HFF-Myc (cell line): ENCODE measurements at regions not wholly inside any gene's neighbourhood (a gene's known extent, or its start where the extent isn't known, plus 50 kb on each side); places are given as distances from the start of the nearest gene placed in this dataset.

ENCODE experiments used
- DNase-seq: peaks from one replicate; pipeline ENCODE4 v3.0.0-alpha.2; 2011; ENCODE audit warnings: low read depth; ENCODE audit errors: extremely low read depth
- H3K4me3 ChIP-seq: replicated peaks from 2 replicates; pipeline ENCODE4 v1.5.1; 2011; ENCODE audit warnings: low read depth, mild to moderate bottlenecking, control low read depth, low read length
- CTCF ChIP-seq: IDR thresholded peaks from 2 replicates; pipeline ENCODE4 v1.5.1; 2012; ENCODE audit warnings: mild to moderate bottlenecking, low read depth, low read length, control low read depth; ENCODE audit errors: missing control alignments

GRCh38 chr14:88940671-88941070 is 116.2 kb downstream of the TTC8 start:
- H3K4me3 ChIP-seq = no peak overlapping the region
- DNase-seq = no peak
- no peak for TF ChIP-seq CTCF

GRCh38 chr14:88941414-88941813 is 117.0 kb downstream of the TTC8 start:
- no peak for DNase-seq
- TF ChIP-seq CTCF = no peak
- no peak overlapping the region for H3K4me3 ChIP-seq

GRCh38 chr14:88947646-88948598 is 123.5 kb downstream of the TTC8 start:
- no peak for TF ChIP-seq CTCF
- H3K4me3 ChIP-seq = no peak overlapping the region
- DNase-seq = no peak

GRCh38 chr14:88950069-88950468 is 125.6 kb downstream of the TTC8 start:
- H3K4me3 ChIP-seq = no peak overlapping the region
- no peak for DNase-seq
- TF ChIP-seq CTCF = no peak

GRCh38 chr14:88951370-88951769 is 126.9 kb downstream of the TTC8 start:
- no peak overlapping the region for H3K4me3 ChIP-seq
- no peak for TF ChIP-seq CTCF
- no peak for DNase-seq

- no peak for TF ChIP-seq CTCF
- no peak overlapping the region for H3K4me3 ChIP-seq
These were observed 128.4 kb downstream of the TTC8 start for GRCh38 chr14:88952901-88953300.

More at GRCh38 chr14:88952901-88953300, 128.4 kb downstream of the TTC8 start:
- DNase-seq = no peak
